ENCODE measurements at regions not wholly inside any gene's neighbourhood (a gene's known extent, or its start where the extent isn't known, plus 50 kb on each side); places are given as distances from the start of the nearest gene placed in this dataset.

DNA sequence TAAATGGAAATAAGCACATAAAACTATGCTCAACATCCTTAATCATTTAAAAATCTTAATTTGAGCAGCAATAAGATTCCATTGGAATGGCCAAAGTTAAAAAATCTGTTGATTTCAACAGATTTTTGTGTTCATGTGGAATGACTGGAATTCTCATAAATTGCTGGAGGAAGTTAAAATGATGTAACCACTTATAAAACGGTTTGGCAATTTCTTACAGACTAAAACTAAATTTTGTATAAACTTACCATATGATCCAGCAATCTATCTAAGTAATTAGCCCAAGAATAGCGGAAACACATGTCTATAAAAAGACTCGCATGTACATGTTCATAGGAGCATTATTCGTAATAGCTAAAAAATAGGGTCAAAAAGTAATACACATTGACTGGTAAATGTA lies 1713.6 kb downstream of the SI start:
- Histone ChIP-seq H2BK15ac (ENCODE audit: low read depth, low read length) (no peak overlapping the region), H4K91ac (ENCODE audit: insufficient read length, low read depth, low read length) (no peak overlapping the region), H3K4me2 (ENCODE audit: insufficient read depth, insufficient read length, low read length) (no peak overlapping the region), H2BK5ac (ENCODE audit: insufficient read length, low read length) (no peak overlapping the region), H4K20me1 (ENCODE audit: control insufficient read depth, insufficient read depth, insufficient read length) (no peaks in the 10 kb centered on the region), H3K9ac (ENCODE audit: extremely low read depth, insufficient read length, low read length) (no peak overlapping the region), H3T11ph (ENCODE audit: low read length) (no peak overlapping the region), H3K9me3 (ENCODE audit: control insufficient read depth, low read depth, low read length) (no peaks in the 10 kb centered on the region), H2BK120ac (ENCODE audit: low read depth, low read length, poor library complexity, severe bottlenecking) (no peak overlapping the region), H3K27ac (ENCODE audit: insufficient read length, low read depth, low read length) (no peak overlapping the region), H3K4ac (ENCODE audit: low read depth, low read length) (no peak overlapping the region), H2AK5ac (ENCODE audit: insufficient read length, low read length) (no peak overlapping the region), H2BK12ac (ENCODE audit: insufficient read length, low read depth, low read length) (no peak overlapping the region), H3K23ac (ENCODE audit: insufficient read length, low read depth, low read length) (no peak overlapping the region), H3K4me1 (ENCODE audit: insufficient read depth, low read length) (no peaks in the 10 kb centered on the region), H3K56ac (ENCODE audit: insufficient read length, low read depth, low read length) (no peak overlapping the region), H3K14ac (ENCODE audit: insufficient read depth, low read length) (no peak overlapping the region), H3K79me1 (ENCODE audit: insufficient read depth, low read depth, low read length, poor library complexity, severe bottlenecking) (no peaks in the 10 kb centered on the region), H4K5ac (ENCODE audit: insufficient read length, low read depth, low read length) (no peak overlapping the region), H3K23me2 (ENCODE audit: insufficient read length, low read depth, low read length, poor library complexity, severe bottlenecking) (no peaks in the 10 kb centered on the region), H2AFZ (ENCODE audit: low read length) (no peak overlapping the region), H2BK20ac (ENCODE audit: low read depth, low read length, poor library complexity, severe bottlenecking) (no peak overlapping the region), H3K79me2 (ENCODE audit: insufficient read depth, low read length) (no peaks in the 10 kb centered on the region), H4K8ac (replicated peaks; ENCODE audit: insufficient read length, low read depth, low read length) (no peak overlapping the region), H3K27me3 (ENCODE audit: insufficient read depth, low read length) (no peaks in the 10 kb centered on the region), H3K18ac (ENCODE audit: insufficient read length, low read depth, low read length) (no peak overlapping the region)
- Mint-ChIP-seq H3K27me3 (ENCODE audit: low read depth) (no peaks in the 10 kb centered on the region), H3K4me3 (no peak overlapping the region), H3K4me1 (no peaks in the 10 kb centered on the region), H3K27ac (no peak overlapping the region), H3K36me3 (ENCODE audit: insufficient read depth in 1 of 3, low read depth in 3 of 3) (no peaks in the 10 kb centered on the region), H3K9me3 (peaks cover 0 to 3% of the 10 kb centered on the region in 2 experiments; a peak in 2 of 5 replicates)
- no CpG with 5 or more reads among the region's 4 CpGs for WGBS (ENCODE audit: extremely low coverage, insufficient read length, low lambda C conversion rate)
- TF ChIP-seq, protein P1, sequence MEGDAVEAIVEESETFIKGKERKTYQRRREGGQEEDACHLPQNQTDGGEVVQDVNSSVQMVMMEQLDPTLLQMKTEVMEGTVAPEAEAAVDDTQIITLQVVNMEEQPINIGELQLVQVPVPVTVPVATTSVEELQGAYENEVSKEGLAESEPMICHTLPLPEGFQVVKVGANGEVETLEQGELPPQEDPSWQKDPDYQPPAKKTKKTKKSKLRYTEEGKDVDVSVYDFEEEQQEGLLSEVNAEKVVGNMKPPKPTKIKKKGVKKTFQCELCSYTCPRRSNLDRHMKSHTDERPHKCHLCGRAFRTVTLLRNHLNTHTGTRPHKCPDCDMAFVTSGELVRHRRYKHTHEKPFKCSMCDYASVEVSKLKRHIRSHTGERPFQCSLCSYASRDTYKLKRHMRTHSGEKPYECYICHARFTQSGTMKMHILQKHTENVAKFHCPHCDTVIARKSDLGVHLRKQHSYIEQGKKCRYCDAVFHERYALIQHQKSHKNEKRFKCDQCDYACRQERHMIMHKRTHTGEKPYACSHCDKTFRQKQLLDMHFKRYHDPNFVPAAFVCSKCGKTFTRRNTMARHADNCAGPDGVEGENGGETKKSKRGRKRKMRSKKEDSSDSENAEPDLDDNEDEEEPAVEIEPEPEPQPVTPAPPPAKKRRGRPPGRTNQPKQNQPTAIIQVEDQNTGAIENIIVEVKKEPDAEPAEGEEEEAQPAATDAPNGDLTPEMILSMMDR (conservative IDR thresholded peaks at IDR 0.05): no peak
- no peak for DNase-seq
